AG04450 (cell line): ENCODE measurements at regions not wholly inside any gene's neighbourhood (a gene's known extent, or its start where the extent isn't known, plus 50 kb on each side); places are given as distances from the start of the nearest gene placed in this dataset.

Source experiments
- CTCF ChIA-PET: fragments of 300-600, 350-600 bp; formaldehyde crosslinking; extraction: SDS; loops from one replicate; lab custom pipeline; 2022; ENCODE audit warnings: antibody characterized with exemption, inconsistent platforms; lab: Charles Lee
- POLR2A ChIA-PET: fragments of 350-600 bp; formaldehyde crosslinking; extraction: SDS; loops from one replicate; lab custom pipeline; 2021; ENCODE audit warnings: antibody characterized with exemption, inconsistent platforms; lab: Yijun Ruan, JAX
- DNase-seq: peaks from one replicate; pipeline ENCODE4 v3.0.0-alpha.2; 2011; ENCODE audit warnings: low read depth, low spot score
- H3K27ac ChIP-seq: one replicate; pipeline ENCODE4 v1.5.1; 2012; ENCODE audit warnings: low read depth, low read length, control low read depth
- H3K27me3 ChIP-seq: one replicate; pipeline ENCODE4 v1.6.0; 2012; ENCODE audit warnings: low read length; ENCODE audit not compliant: control insufficient read depth, insufficient read depth
- H3K4me3 ChIP-seq: 2 replicates; pipeline ENCODE4 v1.5.1; 2011; ENCODE audit warnings: mild to moderate bottlenecking, low read depth, low read length, control low read depth
- H3K9me3 ChIP-seq: 2 replicates; pipeline ENCODE4 v1.5.1; 2012; ENCODE audit warnings: low read length; ENCODE audit not compliant: control insufficient read depth, insufficient read depth
- CTCF ChIP-seq: IDR thresholded peaks from 2 replicates; pipeline ENCODE4 v1.5.1; 2011; ENCODE audit warnings: low read depth, low read length, control low read depth, inconsistent platforms

- Histone ChIP-seq H3K9me3 (peaks cover 10% of the 10 kb centered on the region), H3K4me3 (no peak overlapping the region), H3K27me3 (no peaks in the 10 kb centered on the region), H3K27ac (no peak overlapping the region)
- ChIA-PET POLR2A (no interaction called here), CTCF (no interaction called here)
- DNase-seq: no peak
- no peak for TF ChIP-seq CTCF
These were observed 889.2 kb downstream of the PDCD6IP start for GRCh38 chr3:34687671-34688070.

GRCh38 chr3:34696831-34697230 lies 898.4 kb downstream of the PDCD6IP start:
- Histone ChIP-seq H3K9me3 (peaks cover 11% of the 10 kb centered on the region; the same call in 1 of the 2 replicates), H3K27ac (no peak overlapping the region), H3K27me3 (no peaks in the 10 kb centered on the region), H3K4me3 (no peak overlapping the region)
- ChIA-PET CTCF (no interaction called here), POLR2A (no interaction called here)
- TF ChIP-seq CTCF: no peak
- no peak for DNase-seq

GRCh38 chr3:34703053-34703452 lies 904.6 kb downstream of the PDCD6IP start:
- TF ChIP-seq CTCF: no peak
- H3K27ac ChIP-seq: no peak overlapping the region
- ChIA-PET POLR2A (no interaction called here), CTCF (no interaction called here)
- H3K4me3 ChIP-seq: no peak overlapping the region
- peaks cover 7% of the 10 kb centered on the region; the same call in 1 of the 2 replicates for H3K9me3 ChIP-seq
- DNase-seq: no peak
- no peaks in the 10 kb centered on the region for H3K27me3 ChIP-seq

GRCh38 chr3:34724916-34725499 lies 914.3 kb upstream of the ARPP21 start:
- ChIA-PET POLR2A (no interaction called here), CTCF (no interaction called here)
- no peaks in the 10 kb centered on the region for H3K27me3 ChIP-seq
- no peak for TF ChIP-seq CTCF
- no peak overlapping the region for H3K27ac ChIP-seq
- DNase-seq: no peak
- H3K9me3 ChIP-seq: peaks cover 6% of the 10 kb centered on the region; the same call in 1 of the 2 replicates
- no peak overlapping the region for H3K4me3 ChIP-seq

- Histone ChIP-seq H3K27me3 (no peaks in the 10 kb centered on the region), H3K4me3 (no peak overlapping the region), H3K27ac (no peak overlapping the region), H3K9me3 (peaks cover 6% of the 10 kb centered on the region; the same call in 1 of the 2 replicates)
- TF ChIP-seq CTCF: no peak
- ChIA-PET CTCF (no interaction called here), POLR2A (no interaction called here)
- DNase-seq: no peak
These were observed 913.6 kb upstream of the ARPP21 start for GRCh38 chr3:34725774-34726173.
